ENCODE measurements at regions not wholly inside any gene's neighbourhood (a gene's known extent, or its start where the extent isn't known, plus 50 kb on each side); places are given as distances from the start of the nearest gene placed in this dataset.

- DNase-seq: no peak
These were observed 516.4 kb downstream of the RPS24 start for GRCh38 chr10:78550090-78550489.

GRCh38 chr10:78550716-78551115, 517.1 kb downstream of the RPS24 start:
- DNase-seq: no peak

GRCh38 chr10:78551184-78552005, 517.4 kb upstream of the ZMIZ1 start:
- DNase-seq: no peak

GRCh38 chr10:78552261-78552811, 516.4 kb upstream of the ZMIZ1 start:
- no peak for DNase-seq

GRCh38 chr10:78553792-78554191, 515.0 kb upstream of the ZMIZ1 start:
- no peak for DNase-seq

- DNase-seq: no peak
These were observed 513.6 kb upstream of the ZMIZ1 start for GRCh38 chr10:78555128-78555527.

- peak; percentile 27 for DNase-seq
These were observed 511.9 kb upstream of the ZMIZ1 start for GRCh38 chr10:78556705-78557432.

GRCh38 chr10:78557433-78557925, 511.3 kb upstream of the ZMIZ1 start:
- no peak for DNase-seq

- DNase-seq: no peak
These were observed 509.0 kb upstream of the ZMIZ1 start for GRCh38 chr10:78559661-78560340.

GRCh38 chr10:78560341-78560688, 508.5 kb upstream of the ZMIZ1 start:
- no peak for DNase-seq

GRCh38 chr10:78563314-78563713, 505.5 kb upstream of the ZMIZ1 start:
- DNase-seq: no peak

- DNase-seq: no peak
These were observed 502.9 kb upstream of the ZMIZ1 start for GRCh38 chr10:78565841-78566240.

GRCh38 chr10:78566284-78567111, 502.3 kb upstream of the ZMIZ1 start:
- DNase-seq: no peak

GRCh38 chr10:78567680-78568455, 500.9 kb upstream of the ZMIZ1 start:
- DNase-seq: peak; percentile 5

GRCh38 chr10:78568620-78569019, 500.1 kb upstream of the ZMIZ1 start:
- peak; percentile 11 for DNase-seq

GRCh38 chr10:78570633-78571235, 498.0 kb upstream of the ZMIZ1 start:
- no peak for DNase-seq

- no peak for DNase-seq
These were observed 497.5 kb upstream of the ZMIZ1 start for GRCh38 chr10:78571286-78571685.

GRCh38 chr10:78571891-78572290, 496.9 kb upstream of the ZMIZ1 start:
- DNase-seq: no peak

- DNase-seq: no peak
These were observed 496.2 kb upstream of the ZMIZ1 start for GRCh38 chr10:78572565-78572964.

- no peak for DNase-seq
These were observed 494.2 kb upstream of the ZMIZ1 start for GRCh38 chr10:78574547-78574946.

GRCh38 chr10:78575400-78575799, 493.4 kb upstream of the ZMIZ1 start:
- no peak for DNase-seq

Data from hematopoietic multipotent progenitor cell treated with erythropoietin and hydrocortisone succinate and interleukin-3 and kit ligand, for 6 days (in vitro differentiated cells).